Amniotic epithelial cell (primary cell): ENCODE measurements at regions not wholly inside any gene's neighbourhood (a gene's known extent, or its start where the extent isn't known, plus 50 kb on each side); places are given as distances from the start of the nearest gene placed in this dataset.

ENCODE experiments used
- DNase-seq: peaks from one replicate; pipeline ENCODE4 v3.0.0-alpha.2; 2010; ENCODE audit warnings: low read depth

- DNase-seq = no peak
Observed at GRCh38 chr13:40480012-40480914, 186.2 kb downstream of the FOXO1 start.

GRCh38 chr13:40480915-40481516 lies 185.4 kb downstream of the FOXO1 start:
- DNase-seq = no peak

- no peak for DNase-seq
Observed at GRCh38 chr13:40483601-40484000, 182.8 kb downstream of the FOXO1 start.

GRCh38 chr13:40484101-40484800 lies 182.2 kb downstream of the FOXO1 start:
- no peak for DNase-seq

- no peak for DNase-seq
Observed at GRCh38 chr13:40484974-40485373, 181.5 kb downstream of the FOXO1 start.

GRCh38 chr13:40485611-40486517 lies 180.6 kb downstream of the FOXO1 start:
- DNase-seq = no peak

- no peak for DNase-seq
Observed at GRCh38 chr13:40486518-40487163, 179.8 kb downstream of the FOXO1 start.

GRCh38 chr13:40488869-40489391 lies 177.5 kb downstream of the FOXO1 start:
- no peak for DNase-seq

GRCh38 chr13:40490086-40490758 lies 176.2 kb downstream of the FOXO1 start:
- DNase-seq = no peak

GRCh38 chr13:40492511-40492910 lies 173.9 kb downstream of the FOXO1 start:
- DNase-seq = no peak

GRCh38 chr13:40494513-40494912 lies 171.9 kb downstream of the FOXO1 start:
- no peak for DNase-seq

- DNase-seq = no peak
Observed at GRCh38 chr13:40494946-40495620, 171.4 kb downstream of the FOXO1 start.

- no peak for DNase-seq
Observed at GRCh38 chr13:40495621-40496001, 170.8 kb downstream of the FOXO1 start.

GRCh38 chr13:40496035-40496810 lies 170.2 kb downstream of the FOXO1 start:
- DNase-seq = no peak

GRCh38 chr13:40498461-40498860 lies 168.0 kb downstream of the FOXO1 start:
- no peak for DNase-seq

GRCh38 chr13:40502236-40502635 lies 164.2 kb downstream of the FOXO1 start:
- no peak for DNase-seq

- DNase-seq = peak; percentile 41
Observed at GRCh38 chr13:40503011-40503410, 163.4 kb downstream of the FOXO1 start.

- peak; percentile 97 for DNase-seq
Observed at GRCh38 chr13:40503966-40504591, 162.4 kb downstream of the FOXO1 start.

GRCh38 chr13:40504641-40505040 lies 161.8 kb downstream of the FOXO1 start:
- DNase-seq = no peak
